ENCODE measurements at regions not wholly inside any gene's neighbourhood (a gene's known extent, or its start where the extent isn't known, plus 50 kb on each side); places are given as distances from the start of the nearest gene placed in this dataset.
"Not testable (repeated sequence)": the region's sequence is repeated elsewhere in the genome, so short reads cannot be mapped to it uniquely, and the experiment has no call there.

GRCh38 chr4:60897415-60897814, 302.7 kb upstream of the ADGRL3 start:
- DNase-seq (ENCODE audit: low read depth), result no peak
- TF ChIP-seq CTCF (IDR thresholded peaks at IDR 0.05; ENCODE audit: insufficient read depth, low read depth, low read length), result no peak

GRCh38 chr4:60905162-60905561, 295.0 kb upstream of the ADGRL3 start:
- DNase-seq (ENCODE audit: low read depth), result no peak
- TF ChIP-seq CTCF (IDR thresholded peaks at IDR 0.05; ENCODE audit: insufficient read depth, low read depth, low read length), result no peak
- H3K4me3 ChIP-seq (ENCODE audit: low read depth, low read length), result no peak overlapping the region

More at GRCh38 chr4:60897415-60897814, 302.7 kb upstream of the ADGRL3 start:
- H3K4me3 ChIP-seq (ENCODE audit: low read depth, low read length), result no peak overlapping the region

- DNase-seq (ENCODE audit: low read depth), result no peak
- H3K4me3 ChIP-seq (ENCODE audit: low read depth, low read length), result no peak overlapping the region
- TF ChIP-seq CTCF (IDR thresholded peaks at IDR 0.05; ENCODE audit: insufficient read depth, low read depth, low read length), result no peak
Observed at GRCh38 chr4:60911127-60911526, 289.0 kb upstream of the ADGRL3 start.

GRCh38 chr4:60913002-60913401, 287.1 kb upstream of the ADGRL3 start:
- DNase-seq (ENCODE audit: low read depth), result no peak
- H3K4me3 ChIP-seq (ENCODE audit: low read depth, low read length), result no peak overlapping the region
- no peak for TF ChIP-seq CTCF (IDR thresholded peaks at IDR 0.05; ENCODE audit: insufficient read depth, low read depth, low read length)

- no peak for TF ChIP-seq CTCF (IDR thresholded peaks at IDR 0.05; ENCODE audit: insufficient read depth, low read depth, low read length)
- no peak for DNase-seq (ENCODE audit: low read depth)
- no peak overlapping the region for H3K4me3 ChIP-seq (ENCODE audit: low read depth, low read length)
Observed at GRCh38 chr4:60913671-60914070, 286.5 kb upstream of the ADGRL3 start.

GRCh38 chr4:60921735-60922134, 278.4 kb upstream of the ADGRL3 start:
- not testable (repeated sequence) for DNase-seq (ENCODE audit: low read depth); H3K4me3 ChIP-seq (ENCODE audit: low read depth, low read length)

- no peak for DNase-seq (ENCODE audit: low read depth)
- no peak for TF ChIP-seq CTCF (IDR thresholded peaks at IDR 0.05; ENCODE audit: insufficient read depth, low read depth, low read length)
- no peak overlapping the region for H3K4me3 ChIP-seq (ENCODE audit: low read depth, low read length)
Observed at GRCh38 chr4:60923075-60923474, 277.1 kb upstream of the ADGRL3 start.

All from fibroblast of villous mesenchyme (primary cell).